Activated T-cell treated with anti-CD3 and anti-CD28 coated beads, Interleukin-2, amount 50 U/mL, for 4 hours (primary cell): ENCODE measurements at regions not wholly inside any gene's neighbourhood (a gene's known extent, or its start where the extent isn't known, plus 50 kb on each side); places are given as distances from the start of the nearest gene placed in this dataset.

Source experiments
- ATAC-seq, 2 donors: fragments of 200-7000 bp; cut with Tn5 transposase; one replicate each; pipeline ENCODE4 v1.10.0; 2021
- DNase-seq: peaks from one replicate; pipeline ENCODE4 v3.0.0-alpha.2; 2020
- H3K27me3 Mint-ChIP-seq: one replicate; pipeline ENCODE4 v1.8.0; 2021; ENCODE audit warnings: low read depth, mixed read lengths
- H3K36me3 Mint-ChIP-seq: one replicate; pipeline ENCODE4 v1.8.0; 2022; ENCODE audit warnings: mixed read lengths; ENCODE audit not compliant: insufficient read depth
- H3K4me1 Mint-ChIP-seq: one replicate; pipeline ENCODE4 v1.8.0; 2021; ENCODE audit warnings: low read depth, mixed read lengths
- H3K4me3 Mint-ChIP-seq: one replicate; pipeline ENCODE4 v1.8.0; 2021; ENCODE audit warnings: mild to moderate bottlenecking, moderate library complexity, mixed read lengths
- H3K9me3 Mint-ChIP-seq: one replicate; pipeline ENCODE4 v1.8.0; 2021; ENCODE audit warnings: mixed read lengths

DNA sequence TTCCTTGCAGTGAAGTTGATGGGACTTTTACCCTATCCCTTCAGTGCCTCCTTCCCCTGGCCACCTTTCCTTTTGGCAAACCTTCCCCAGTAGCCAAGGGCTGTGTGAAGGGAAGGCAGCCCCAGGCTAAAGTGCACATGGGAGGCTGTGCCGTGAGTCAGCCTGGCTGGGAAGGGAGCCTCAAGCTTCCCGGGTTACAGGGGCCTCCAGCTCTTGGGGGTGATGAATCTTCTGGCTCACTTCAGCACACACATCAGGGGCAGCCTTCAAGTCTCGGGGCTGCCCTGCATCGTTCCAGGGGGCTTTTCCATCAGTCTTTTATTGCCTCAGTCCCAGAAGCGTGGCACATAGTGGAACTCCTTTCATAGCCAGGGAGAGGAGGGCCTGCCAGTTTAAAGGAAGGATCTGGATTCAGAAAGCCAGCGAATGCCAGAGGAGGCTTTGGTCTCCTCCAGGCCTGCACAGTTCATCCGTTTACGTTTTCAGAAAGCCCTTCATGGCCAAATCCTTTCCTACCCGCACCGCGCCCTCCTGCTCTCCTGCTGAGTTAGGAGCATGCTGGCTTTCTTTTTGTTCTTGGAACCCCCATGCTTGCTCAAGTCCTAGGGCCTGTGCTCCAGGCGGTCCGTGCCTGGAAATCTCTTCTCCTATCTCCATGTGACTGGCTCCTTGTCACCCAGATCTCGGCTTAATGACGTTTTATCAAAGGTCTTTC, 134.8 kb upstream of the KLF4 start:
- no peaks in the 10 kb centered on the region for H3K27me3 Mint-ChIP-seq

DNA sequence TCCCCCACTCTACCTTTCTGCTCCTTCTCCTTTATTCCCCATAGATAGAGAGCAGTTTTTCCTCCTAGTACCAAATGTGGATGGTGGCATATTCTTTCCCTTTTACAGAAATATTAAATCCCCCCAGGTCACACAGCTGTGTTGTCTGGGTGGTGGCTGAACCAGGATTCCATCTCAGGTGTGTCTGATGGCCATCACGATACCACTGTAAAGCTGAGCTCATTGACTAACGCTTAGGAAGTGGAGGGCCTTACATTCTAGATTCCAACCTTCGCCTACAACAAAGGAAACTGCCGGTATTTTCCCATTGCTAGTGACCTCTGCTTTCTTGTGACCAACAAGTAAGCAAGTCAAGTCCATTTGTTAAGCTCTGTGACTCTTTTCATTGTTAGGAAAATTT, 131.9 kb upstream of the KLF4 start:
- no peaks in the 10 kb centered on the region for H3K4me1 Mint-ChIP-seq
- H3K36me3 Mint-ChIP-seq: no peaks in the 10 kb centered on the region
- H3K9me3 Mint-ChIP-seq: no peaks in the 10 kb centered on the region
- no peak for DNase-seq
- no peak for ATAC-seq
- H3K4me3 Mint-ChIP-seq: no peak overlapping the region
- no peaks in the 10 kb centered on the region for H3K27me3 Mint-ChIP-seq

More for the DNA sequence above, 134.8 kb upstream of the KLF4 start:
- Mint-ChIP-seq H3K4me3 (no peak overlapping the region), H3K4me1 (no peaks in the 10 kb centered on the region), H3K9me3 (no peaks in the 10 kb centered on the region), H3K36me3 (no peaks in the 10 kb centered on the region)
- ATAC-seq: no peak
- DNase-seq: no peak

DNA sequence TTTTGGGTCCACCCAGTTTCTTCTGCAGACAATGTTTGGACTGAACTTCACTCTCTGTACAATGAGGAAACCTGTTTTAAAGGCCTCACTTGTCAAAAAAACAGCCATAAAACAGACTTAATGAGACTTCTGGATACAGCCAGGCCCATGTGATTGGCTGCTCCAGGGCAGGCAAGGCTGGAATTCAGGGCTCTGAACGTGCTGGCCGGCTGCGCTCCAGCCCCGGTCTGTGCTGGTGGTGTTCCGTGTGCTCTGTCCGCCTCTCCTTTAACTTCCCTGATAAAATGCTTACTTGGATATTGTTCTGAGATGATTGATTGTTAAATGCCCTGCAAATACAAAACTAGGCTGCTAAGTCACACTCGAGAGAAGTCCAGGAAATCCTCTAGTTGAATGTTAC, 131.2 kb upstream of the KLF4 start:
- no peak for ATAC-seq
- no peaks in the 10 kb centered on the region for H3K9me3 Mint-ChIP-seq
- no peaks in the 10 kb centered on the region for H3K36me3 Mint-ChIP-seq
- no peak overlapping the region for H3K4me3 Mint-ChIP-seq
- no peaks in the 10 kb centered on the region for H3K27me3 Mint-ChIP-seq
- no peaks in the 10 kb centered on the region for H3K4me1 Mint-ChIP-seq
- no peak for DNase-seq

DNA sequence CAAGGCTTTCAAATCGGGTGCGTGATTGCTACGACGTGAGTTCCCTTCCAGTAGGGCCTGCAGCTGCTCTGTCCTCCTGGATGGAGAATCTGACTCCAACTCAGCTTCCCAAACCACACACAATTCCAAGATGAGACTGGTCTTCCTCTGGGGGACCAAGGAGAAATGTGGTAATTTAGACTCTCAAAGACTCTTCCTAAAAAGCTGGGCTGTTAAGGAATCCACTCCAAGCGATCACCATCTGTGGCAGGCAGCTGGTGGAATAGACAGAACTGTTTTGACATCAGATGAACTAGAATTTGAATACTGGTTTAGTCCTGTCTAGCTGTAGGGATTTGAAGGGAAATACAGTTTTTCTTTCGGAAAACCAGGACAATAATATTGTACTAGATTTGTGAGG, 130.7 kb upstream of the KLF4 start:
- H3K9me3 Mint-ChIP-seq: no peaks in the 10 kb centered on the region
- no peak for ATAC-seq
- H3K4me1 Mint-ChIP-seq: no peaks in the 10 kb centered on the region
- no peak for DNase-seq
- H3K4me3 Mint-ChIP-seq: no peak overlapping the region
- no peaks in the 10 kb centered on the region for H3K36me3 Mint-ChIP-seq
- H3K27me3 Mint-ChIP-seq: no peaks in the 10 kb centered on the region

DNA sequence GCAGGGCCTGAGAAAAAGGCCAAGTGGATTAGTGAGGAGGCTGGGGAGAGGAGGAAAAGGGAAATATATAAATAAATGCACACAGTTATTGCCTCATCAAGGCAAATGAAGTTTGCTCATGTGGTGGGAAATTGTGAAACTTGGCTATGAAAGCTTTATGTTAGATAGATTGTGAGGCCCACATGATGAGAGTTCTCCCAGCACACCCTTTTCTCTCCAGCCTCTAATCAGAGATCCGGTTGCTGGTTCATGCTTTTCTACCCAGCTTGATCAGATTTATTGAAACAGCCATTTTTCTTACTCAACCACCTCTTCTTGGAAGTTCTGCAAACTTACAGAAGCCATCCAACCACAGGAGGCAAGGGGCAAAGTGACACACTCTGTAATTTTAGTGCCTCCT, 125.8 kb upstream of the KLF4 start:
- ATAC-seq (no peak), DNase-seq (no peak)
- no peak overlapping the region for H3K4me3 Mint-ChIP-seq
- no peaks in the 10 kb centered on the region for H3K36me3 Mint-ChIP-seq
- H3K4me1 Mint-ChIP-seq: no peaks in the 10 kb centered on the region
- no peaks in the 10 kb centered on the region for H3K9me3 Mint-ChIP-seq
- H3K27me3 Mint-ChIP-seq: peaks cover 1% of the 10 kb centered on the region

DNA sequence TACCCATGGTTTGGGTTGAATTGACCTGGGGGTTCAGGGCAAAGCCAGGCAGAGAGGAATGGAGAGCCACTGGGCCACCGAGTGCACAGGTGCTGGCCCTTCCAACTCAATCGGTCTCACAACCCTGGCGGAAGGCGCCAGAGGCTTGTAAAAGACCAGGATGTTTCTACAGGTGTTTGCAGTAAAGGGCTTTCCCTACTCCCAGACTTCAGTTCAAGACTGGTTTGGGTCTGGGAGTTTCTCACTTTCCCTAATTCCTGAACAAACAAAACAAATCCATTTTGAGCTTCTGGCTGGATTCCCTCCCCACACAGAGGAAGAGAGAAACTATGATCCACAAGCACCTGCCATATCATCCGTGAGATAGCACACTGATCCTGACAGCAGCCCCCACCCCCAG, 125.2 kb upstream of the KLF4 start:
- no peaks in the 10 kb centered on the region for H3K36me3 Mint-ChIP-seq
- no peak for DNase-seq

DNA sequence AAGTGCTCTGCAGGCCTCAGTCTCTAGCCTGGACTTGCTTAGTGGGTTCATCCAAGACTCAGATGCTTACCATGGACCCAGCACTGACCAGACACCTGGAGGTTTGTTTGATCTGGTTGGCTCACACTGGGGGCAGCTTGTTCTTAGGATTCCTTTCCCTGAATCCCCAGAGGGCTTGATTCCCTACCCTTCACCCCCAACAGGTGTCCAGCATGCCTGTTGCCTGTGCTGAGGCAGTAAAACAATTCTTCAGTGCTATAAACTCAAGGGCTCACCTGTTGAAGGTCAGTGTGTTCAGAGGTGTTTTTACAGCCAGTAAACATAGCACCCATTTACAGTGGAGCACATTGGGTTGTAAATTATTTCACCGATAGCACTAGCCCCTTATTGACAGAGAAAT, 123.8 kb upstream of the KLF4 start:
- H3K4me3 Mint-ChIP-seq: no peak overlapping the region
- ATAC-seq: no peak
- peaks cover 1% of the 10 kb centered on the region for H3K27me3 Mint-ChIP-seq
- H3K36me3 Mint-ChIP-seq: no peaks in the 10 kb centered on the region
- no peaks in the 10 kb centered on the region for H3K4me1 Mint-ChIP-seq
- H3K9me3 Mint-ChIP-seq: no peaks in the 10 kb centered on the region
- DNase-seq: no peak

More for the DNA sequence above, 125.2 kb upstream of the KLF4 start:
- Mint-ChIP-seq H3K27me3 (peaks cover 1% of the 10 kb centered on the region), H3K4me1 (no peaks in the 10 kb centered on the region), H3K9me3 (no peaks in the 10 kb centered on the region), H3K4me3 (no peak overlapping the region)
- ATAC-seq: no peak

DNA sequence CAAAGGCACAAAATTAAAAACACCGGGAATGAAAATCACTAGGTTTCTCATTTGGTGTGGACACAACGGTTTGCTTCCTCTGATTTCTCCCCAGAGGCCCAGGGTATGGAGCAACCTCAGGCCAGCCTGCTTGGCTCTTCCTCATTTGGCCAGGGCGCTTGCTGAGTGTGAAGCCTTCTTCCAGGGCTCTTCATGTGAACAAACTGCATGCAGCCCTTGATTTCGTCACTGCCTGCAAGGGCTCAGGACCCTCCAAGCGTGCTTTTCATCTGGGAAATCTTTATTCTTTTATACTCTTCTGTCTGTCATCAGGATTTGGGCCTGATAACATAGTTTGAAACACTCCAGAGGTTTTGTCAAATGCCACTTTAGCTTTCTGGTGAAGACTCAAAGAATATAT, 122.6 kb upstream of the KLF4 start:
- no peaks in the 10 kb centered on the region for H3K36me3 Mint-ChIP-seq
- H3K4me1 Mint-ChIP-seq: no peaks in the 10 kb centered on the region
- ATAC-seq (no peak), DNase-seq (no peak)
- H3K4me3 Mint-ChIP-seq: no peak overlapping the region
- peaks cover 1% of the 10 kb centered on the region for H3K27me3 Mint-ChIP-seq
- no peaks in the 10 kb centered on the region for H3K9me3 Mint-ChIP-seq

DNA sequence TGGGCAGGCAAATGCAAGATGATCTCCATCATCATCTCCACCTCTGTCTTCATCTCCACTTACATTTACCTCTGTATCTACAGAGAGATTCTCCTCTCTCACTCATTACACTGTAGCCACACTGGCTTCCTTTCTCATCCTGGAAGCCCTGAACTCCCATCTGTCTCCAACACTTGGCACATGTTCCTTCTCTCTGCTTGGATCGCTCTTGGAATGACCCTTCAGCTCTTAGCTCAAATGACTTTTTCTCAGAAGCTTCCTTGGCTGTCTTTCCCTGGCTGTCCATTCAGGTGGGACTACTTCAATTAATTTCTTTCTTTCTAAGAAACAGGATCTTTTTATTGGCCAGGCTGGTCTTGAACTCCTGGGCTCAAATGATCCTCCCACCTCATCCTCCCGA, 120.0 kb upstream of the KLF4 start:
- Mint-ChIP-seq H3K36me3 (no peaks in the 10 kb centered on the region), H3K4me3 (no peak overlapping the region), H3K4me1 (no peaks in the 10 kb centered on the region), H3K9me3 (no peaks in the 10 kb centered on the region), H3K27me3 (peaks cover 3% of the 10 kb centered on the region)
- no peak for DNase-seq
- ATAC-seq: no peak

DNA sequence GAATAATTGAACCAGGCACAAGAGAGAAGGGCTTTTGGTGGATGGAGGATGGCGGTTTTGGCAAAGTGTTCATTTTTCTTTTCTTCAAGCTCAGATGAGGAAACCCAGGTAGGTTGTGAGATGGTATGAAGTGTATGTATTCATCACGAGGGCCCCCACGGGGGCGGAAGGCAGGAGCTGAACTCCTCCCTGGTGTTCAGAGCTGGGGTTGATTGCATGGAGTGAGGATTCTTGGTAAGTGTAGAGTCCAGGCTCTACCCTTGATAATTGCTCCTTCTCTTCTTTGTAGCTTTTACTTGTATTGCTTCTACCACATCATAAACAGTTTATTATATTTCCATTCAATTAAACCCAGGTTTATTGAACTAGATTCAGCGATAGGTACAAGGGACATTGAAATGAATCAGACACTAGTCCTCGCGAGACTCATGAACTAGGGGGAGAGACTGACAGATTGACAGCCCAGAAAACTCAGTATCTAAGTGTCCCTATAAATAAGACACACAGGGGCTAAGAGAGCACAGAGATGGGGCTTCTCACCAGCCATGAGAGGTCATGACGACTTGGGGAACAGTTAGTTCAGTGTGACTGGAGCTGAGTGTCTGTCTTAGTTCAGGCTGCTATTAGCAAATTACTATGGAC, 116.7 kb upstream of the KLF4 start:
- DNase-seq: no peak
- ATAC-seq: no peak
- H3K4me3 Mint-ChIP-seq: no peak overlapping the region
- no peaks in the 10 kb centered on the region for H3K36me3 Mint-ChIP-seq
- peaks cover 2% of the 10 kb centered on the region for H3K27me3 Mint-ChIP-seq
- H3K4me1 Mint-ChIP-seq: no peaks in the 10 kb centered on the region
- no peaks in the 10 kb centered on the region for H3K9me3 Mint-ChIP-seq

DNA sequence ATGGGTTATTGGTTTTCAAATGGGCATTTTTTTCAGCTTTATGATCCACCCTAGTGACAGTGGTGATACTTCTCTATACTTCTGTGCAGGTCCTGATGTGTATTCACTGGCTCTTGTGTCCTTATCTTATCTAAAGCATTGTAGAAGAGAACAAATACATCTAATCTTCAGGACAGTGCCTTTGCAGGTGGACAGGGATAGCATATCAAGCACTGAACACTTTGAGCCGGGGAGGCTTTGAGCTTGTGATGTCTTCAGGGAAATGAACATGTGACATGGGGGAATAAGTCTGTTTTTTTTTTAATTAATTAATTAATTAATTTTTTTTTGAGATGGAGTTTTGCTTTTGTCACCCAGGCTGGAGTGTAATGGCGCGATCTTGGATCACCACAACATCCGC, 115.5 kb upstream of the KLF4 start:
- DNase-seq (no peak), ATAC-seq (no peak)
- no peaks in the 10 kb centered on the region for H3K36me3 Mint-ChIP-seq
- H3K27me3 Mint-ChIP-seq: peaks cover 1% of the 10 kb centered on the region
- H3K4me1 Mint-ChIP-seq: no peaks in the 10 kb centered on the region
- H3K9me3 Mint-ChIP-seq: no peaks in the 10 kb centered on the region
- no peak overlapping the region for H3K4me3 Mint-ChIP-seq

DNA sequence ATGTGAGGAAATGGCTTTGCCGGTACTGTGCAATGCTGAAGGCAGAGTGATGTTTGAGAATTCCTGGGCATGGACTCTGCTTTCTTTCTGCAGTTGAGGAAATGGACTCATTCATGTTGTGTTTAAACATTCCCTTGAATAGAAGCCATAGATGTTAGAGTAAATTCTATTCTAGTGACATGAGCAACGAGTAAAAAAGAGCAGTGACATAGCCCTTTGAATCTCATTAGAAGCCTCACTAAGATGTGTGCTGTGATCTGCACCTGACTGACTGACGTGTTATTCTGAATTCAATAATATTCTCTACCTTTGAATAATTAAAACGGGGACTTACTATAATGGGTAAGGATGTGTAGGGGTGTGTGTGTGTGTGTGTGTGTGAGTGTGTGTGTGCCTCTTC, 113.7 kb upstream of the KLF4 start:
- DNase-seq: no peak
- peaks cover 1% of the 10 kb centered on the region for H3K27me3 Mint-ChIP-seq

DNA sequence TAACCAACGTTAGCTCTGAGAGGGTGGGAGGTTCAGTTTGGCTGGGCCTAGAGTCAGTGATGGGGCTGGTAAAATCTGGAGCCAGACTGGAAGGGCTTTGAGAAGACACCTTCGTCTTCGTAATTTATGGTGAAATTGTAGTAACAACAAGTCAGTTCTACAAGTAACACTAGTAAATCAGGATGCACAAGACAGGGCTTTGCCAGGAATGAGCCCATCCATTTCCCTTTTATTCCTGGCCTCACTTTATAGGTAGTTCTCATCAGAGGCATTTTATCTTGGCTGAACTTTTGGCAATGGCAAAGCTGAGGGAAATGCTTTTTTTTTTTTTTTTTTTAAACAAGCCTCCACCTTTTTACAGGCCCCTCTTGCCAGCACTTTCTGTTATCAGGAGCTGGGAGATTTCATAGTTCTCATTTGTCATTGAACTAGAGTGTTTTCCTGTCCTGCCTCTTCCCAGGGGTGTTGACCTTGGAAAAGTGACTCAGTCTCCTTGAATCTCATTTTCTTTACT, 110.5 kb upstream of the KLF4 start:
- no peak for ATAC-seq
- Mint-ChIP-seq H3K27me3 (peaks cover 1% of the 10 kb centered on the region), H3K9me3 (no peaks in the 10 kb centered on the region)

More for the DNA sequence above, 113.7 kb upstream of the KLF4 start:
- ATAC-seq: no peak
- H3K9me3 Mint-ChIP-seq: no peaks in the 10 kb centered on the region
- no peaks in the 10 kb centered on the region for H3K4me1 Mint-ChIP-seq
- H3K4me3 Mint-ChIP-seq: no peak overlapping the region
- no peaks in the 10 kb centered on the region for H3K36me3 Mint-ChIP-seq

DNA sequence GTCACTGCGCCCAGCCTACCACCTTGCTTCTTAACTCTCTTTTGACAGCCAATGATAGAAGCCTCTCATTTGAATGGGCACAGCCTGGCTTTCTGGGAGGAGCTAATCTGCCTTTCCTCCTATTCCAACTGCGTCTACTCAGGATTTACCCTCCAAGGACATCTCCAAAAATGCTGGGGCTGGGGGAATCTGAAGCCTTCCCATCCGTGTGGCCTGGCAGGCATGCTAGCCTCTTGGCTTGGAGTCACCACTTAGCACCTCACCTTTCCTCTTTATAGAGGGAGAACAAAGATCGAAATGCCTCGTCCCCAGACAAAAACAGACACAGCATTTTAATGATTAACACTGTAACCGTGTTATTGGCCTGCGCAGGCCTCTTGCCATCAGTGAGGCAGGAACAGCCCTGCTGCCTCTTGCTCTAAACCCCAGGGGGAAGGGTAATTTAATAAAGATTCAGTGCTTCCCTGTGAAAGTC, 108.2 kb upstream of the KLF4 start:
- DNase-seq: no peak
- Mint-ChIP-seq H3K4me1 (no peaks in the 10 kb centered on the region), H3K9me3 (no peaks in the 10 kb centered on the region), H3K36me3 (no peaks in the 10 kb centered on the region), H3K27me3 (no peaks in the 10 kb centered on the region), H3K4me3 (no peak overlapping the region)
- ATAC-seq: no peak

More for the DNA sequence above, 110.5 kb upstream of the KLF4 start:
- no peaks in the 10 kb centered on the region for H3K4me1 Mint-ChIP-seq
- H3K36me3 Mint-ChIP-seq: no peaks in the 10 kb centered on the region
- H3K4me3 Mint-ChIP-seq: no peak overlapping the region
- no peak for DNase-seq

DNA sequence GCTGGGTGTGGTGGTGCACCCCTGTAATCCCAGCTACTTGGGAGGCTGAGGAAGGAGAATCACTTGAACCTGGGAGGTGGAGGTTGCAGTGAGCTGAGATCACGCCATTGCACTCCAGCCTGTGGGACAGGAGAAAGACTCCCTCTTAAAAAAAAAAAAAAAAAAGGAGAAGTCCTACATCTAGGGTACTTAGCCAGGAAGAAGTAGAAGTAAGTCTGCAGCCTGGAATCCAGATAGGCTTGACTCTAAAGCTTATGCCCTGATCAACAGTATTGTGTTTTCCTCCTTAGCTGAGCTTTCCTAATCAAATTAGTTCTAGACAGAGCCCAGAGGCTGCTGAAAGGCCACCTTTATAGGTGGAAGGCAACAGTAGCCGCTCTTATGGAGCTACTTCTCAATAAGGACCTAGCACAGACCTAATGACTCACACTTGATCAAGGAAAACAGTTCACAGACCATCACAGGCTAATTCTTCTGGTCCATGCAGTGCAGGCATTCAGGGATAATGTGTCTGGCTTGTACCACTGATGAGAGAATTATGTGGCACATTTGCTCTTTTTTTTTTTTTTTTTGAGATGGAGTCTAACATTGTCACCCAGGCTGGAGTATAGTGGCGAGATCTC, 105.5 kb upstream of the KLF4 start:
- no peak for DNase-seq
- no peak overlapping the region for H3K4me3 Mint-ChIP-seq
- H3K36me3 Mint-ChIP-seq: no peaks in the 10 kb centered on the region
- no peaks in the 10 kb centered on the region for H3K4me1 Mint-ChIP-seq
- H3K9me3 Mint-ChIP-seq: no peaks in the 10 kb centered on the region
- no peaks in the 10 kb centered on the region for H3K27me3 Mint-ChIP-seq
- ATAC-seq: no peak
